ENCODE measurements at regions not wholly inside any gene's neighbourhood (a gene's known extent, or its start where the extent isn't known, plus 50 kb on each side); places are given as distances from the start of the nearest gene placed in this dataset.

DNA sequence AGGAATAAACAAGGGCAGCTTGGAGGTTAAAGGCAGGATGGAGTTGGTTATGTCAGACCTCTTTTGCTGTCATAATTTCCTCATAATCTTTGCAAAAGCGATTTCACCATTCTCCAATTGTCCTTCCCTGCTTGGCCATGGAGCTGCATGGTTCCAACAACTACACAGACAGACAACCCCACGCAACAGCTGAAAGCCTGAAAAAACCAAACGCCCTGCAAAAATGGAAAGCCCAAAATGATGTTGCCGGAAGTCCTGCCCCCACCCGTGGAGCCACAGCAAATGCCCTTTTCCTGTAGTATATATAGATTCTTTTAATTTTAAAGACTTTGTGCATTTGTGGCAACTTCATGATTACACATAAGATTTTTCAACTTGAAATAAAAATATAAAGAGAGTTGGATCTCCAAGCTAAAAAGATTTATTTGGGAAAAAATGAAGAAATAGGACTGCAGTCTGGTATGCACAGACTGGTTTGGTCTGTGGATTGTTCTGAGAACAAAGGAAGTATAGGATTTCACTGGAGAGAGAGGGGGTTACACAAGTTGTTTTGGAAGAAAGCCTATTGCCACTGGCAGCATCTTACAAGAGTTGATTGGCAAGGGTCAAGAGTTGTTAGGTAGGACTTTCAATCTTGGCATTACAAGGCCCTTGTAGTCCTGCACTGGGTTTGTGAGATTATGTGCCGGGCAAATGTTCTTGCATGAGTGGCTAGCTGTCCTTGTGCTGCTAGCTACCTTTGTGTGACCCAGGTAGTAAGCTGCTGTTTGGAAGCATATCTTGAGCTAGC is 190.0 kb downstream of the C6orf118 start:
- H3K9ac ChIP-seq: no peak overlapping the region
- H2AFZ ChIP-seq (ENCODE audit: low read depth): no peak overlapping the region
- H3K4me1 ChIP-seq (ENCODE audit: low read depth, poor library complexity, severe bottlenecking): no peaks in the 10 kb centered on the region

DNA sequence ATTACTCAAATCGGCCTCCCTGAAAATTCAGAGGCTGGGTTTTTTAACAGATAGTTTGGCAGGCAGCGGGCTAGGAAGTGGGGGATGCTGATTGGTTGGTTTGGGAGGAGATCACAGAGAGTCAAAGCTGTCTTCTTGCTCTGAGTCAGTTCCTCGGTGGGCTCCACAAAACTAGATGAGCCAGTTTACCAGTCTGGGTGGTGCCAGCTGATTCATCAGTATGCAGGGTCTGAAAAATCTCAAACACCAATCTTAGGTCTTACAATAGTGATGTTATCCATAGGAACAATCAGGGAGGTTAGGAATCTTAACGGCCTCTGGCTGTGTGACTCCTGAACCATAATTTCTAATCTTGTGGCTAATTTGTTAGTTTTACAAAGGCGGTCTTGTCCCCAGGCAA is 190.7 kb downstream of the C6orf118 start:
- H3K4me1 ChIP-seq (ENCODE audit: low read depth, poor library complexity, severe bottlenecking): no peaks in the 10 kb centered on the region
- H3K36me3 ChIP-seq (ENCODE audit: insufficient read depth): no peaks in the 10 kb centered on the region
- no peak overlapping the region for H3K9ac ChIP-seq
- no peak overlapping the region for H3K4me3 ChIP-seq (IDR thresholded peaks at IDR 0.05; ENCODE audit: insufficient read depth, low read depth, low read length)
- TF ChIP-seq, protein P1, sequence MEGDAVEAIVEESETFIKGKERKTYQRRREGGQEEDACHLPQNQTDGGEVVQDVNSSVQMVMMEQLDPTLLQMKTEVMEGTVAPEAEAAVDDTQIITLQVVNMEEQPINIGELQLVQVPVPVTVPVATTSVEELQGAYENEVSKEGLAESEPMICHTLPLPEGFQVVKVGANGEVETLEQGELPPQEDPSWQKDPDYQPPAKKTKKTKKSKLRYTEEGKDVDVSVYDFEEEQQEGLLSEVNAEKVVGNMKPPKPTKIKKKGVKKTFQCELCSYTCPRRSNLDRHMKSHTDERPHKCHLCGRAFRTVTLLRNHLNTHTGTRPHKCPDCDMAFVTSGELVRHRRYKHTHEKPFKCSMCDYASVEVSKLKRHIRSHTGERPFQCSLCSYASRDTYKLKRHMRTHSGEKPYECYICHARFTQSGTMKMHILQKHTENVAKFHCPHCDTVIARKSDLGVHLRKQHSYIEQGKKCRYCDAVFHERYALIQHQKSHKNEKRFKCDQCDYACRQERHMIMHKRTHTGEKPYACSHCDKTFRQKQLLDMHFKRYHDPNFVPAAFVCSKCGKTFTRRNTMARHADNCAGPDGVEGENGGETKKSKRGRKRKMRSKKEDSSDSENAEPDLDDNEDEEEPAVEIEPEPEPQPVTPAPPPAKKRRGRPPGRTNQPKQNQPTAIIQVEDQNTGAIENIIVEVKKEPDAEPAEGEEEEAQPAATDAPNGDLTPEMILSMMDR (conservative IDR thresholded peaks at IDR 0.05; ENCODE audit: low read depth, low read length): no peak
- H4K20me1 ChIP-seq (ENCODE audit: insufficient read depth): no peaks in the 10 kb centered on the region
- no peaks in the 10 kb centered on the region for H3K27me3 ChIP-seq (ENCODE audit: insufficient read depth, low read depth)
- no peak overlapping the region for H2AFZ ChIP-seq (ENCODE audit: low read depth)
- no peak overlapping the region for H3K4me2 ChIP-seq
- no peaks in the 10 kb centered on the region for H3K79me2 ChIP-seq (ENCODE audit: insufficient read depth, low read depth)
- H3K27ac ChIP-seq: no peak overlapping the region

More for the DNA sequence above, 190.0 kb downstream of the C6orf118 start:
- Histone ChIP-seq H3K79me2 (ENCODE audit: insufficient read depth, low read depth) (no peaks in the 10 kb centered on the region), H3K4me3 (IDR thresholded peaks at IDR 0.05; ENCODE audit: insufficient read depth, low read depth, low read length) (no peak overlapping the region), H3K4me2 (no peak overlapping the region), H4K20me1 (ENCODE audit: insufficient read depth) (no peaks in the 10 kb centered on the region), H3K27ac (no peak overlapping the region), H3K36me3 (ENCODE audit: insufficient read depth) (no peaks in the 10 kb centered on the region), H3K27me3 (ENCODE audit: insufficient read depth, low read depth) (no peaks in the 10 kb centered on the region)
- TF ChIP-seq, protein P1 (conservative IDR thresholded peaks at IDR 0.05; ENCODE audit: low read depth, low read length): no peak

DNA sequence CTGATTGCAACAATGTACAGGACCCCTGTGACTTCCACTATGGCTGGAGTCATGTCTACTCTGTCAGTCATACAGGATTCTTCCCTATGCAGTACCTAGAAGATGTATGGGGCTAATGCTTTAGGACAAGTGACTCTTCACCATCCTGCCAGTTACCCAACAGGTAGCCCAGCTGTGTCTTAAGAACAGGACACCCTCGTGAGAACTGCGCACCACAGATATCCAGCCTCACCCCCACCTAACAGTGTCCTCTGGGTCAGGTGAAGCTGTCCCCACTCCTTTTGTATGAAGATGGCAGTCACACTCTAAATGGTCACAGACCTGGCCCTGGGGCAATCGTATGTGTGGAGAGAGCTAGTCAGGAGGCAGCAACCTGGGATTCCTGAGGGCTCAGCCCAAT is 191.6 kb downstream of the C6orf118 start:
- Histone ChIP-seq H4K20me1 (ENCODE audit: insufficient read depth) (no peaks in the 10 kb centered on the region), H2AFZ (ENCODE audit: low read depth) (no peak overlapping the region), H3K79me2 (ENCODE audit: insufficient read depth, low read depth) (no peaks in the 10 kb centered on the region), H3K4me3 (IDR thresholded peaks at IDR 0.05; ENCODE audit: insufficient read depth, low read depth, low read length) (no peak overlapping the region), H3K27me3 (ENCODE audit: insufficient read depth, low read depth) (no peaks in the 10 kb centered on the region), H3K27ac (no peak overlapping the region), H3K9ac (no peak overlapping the region), H3K4me2 (no peak overlapping the region), H3K36me3 (ENCODE audit: insufficient read depth) (no peaks in the 10 kb centered on the region), H3K4me1 (ENCODE audit: low read depth, poor library complexity, severe bottlenecking) (no peaks in the 10 kb centered on the region)
- TF ChIP-seq, protein P1 (conservative IDR thresholded peaks at IDR 0.05; ENCODE audit: low read depth, low read length): no peak

DNA sequence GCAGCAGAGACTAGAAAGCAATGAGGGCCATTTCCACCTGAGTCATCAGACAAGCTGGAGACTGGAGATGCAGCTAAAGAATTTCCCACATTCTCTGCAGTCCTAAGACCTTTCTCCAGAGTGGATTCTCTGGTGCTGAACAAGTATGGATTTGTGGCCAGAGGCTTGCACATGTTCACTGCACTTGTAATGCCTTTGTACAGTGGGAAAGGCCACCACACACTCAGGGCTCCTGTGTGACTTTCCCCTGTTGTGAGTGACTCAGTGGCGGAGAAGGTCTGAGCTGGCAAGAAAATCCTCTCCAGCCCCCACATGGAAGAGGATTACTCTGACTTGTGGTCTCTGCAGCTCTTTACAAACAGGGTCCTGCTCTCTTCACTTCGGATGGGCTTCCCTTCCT is 192.3 kb downstream of the C6orf118 start:
- Histone ChIP-seq H3K27me3 (ENCODE audit: insufficient read depth, low read depth) (no peaks in the 10 kb centered on the region), H3K36me3 (ENCODE audit: insufficient read depth) (no peaks in the 10 kb centered on the region), H3K4me3 (IDR thresholded peaks at IDR 0.05; ENCODE audit: insufficient read depth, low read depth, low read length) (no peak overlapping the region), H3K79me2 (ENCODE audit: insufficient read depth, low read depth) (no peaks in the 10 kb centered on the region), H3K4me2 (no peak overlapping the region), H3K9ac (no peak overlapping the region), H3K27ac (no peak overlapping the region), H4K20me1 (ENCODE audit: insufficient read depth) (no peaks in the 10 kb centered on the region), H2AFZ (ENCODE audit: low read depth) (no peak overlapping the region), H3K4me1 (ENCODE audit: low read depth, poor library complexity, severe bottlenecking) (no peaks in the 10 kb centered on the region)
- TF ChIP-seq, protein P1 (conservative IDR thresholded peaks at IDR 0.05; ENCODE audit: low read depth, low read length): no peak
